GM12892 (cell line): ENCODE measurements at regions not wholly inside any gene's neighbourhood (a gene's known extent, or its start where the extent isn't known, plus 50 kb on each side); places are given as distances from the start of the nearest gene placed in this dataset.

Source experiments
- POLR2AphosphoS5 ChIP-seq: IDR thresholded peaks from 2 replicates; pipeline ENCODE4 v1.6.1; 2011; ENCODE audit warnings: low read depth, low read length, control low read depth
- TAF1 ChIP-seq: IDR thresholded peaks from 2 replicates; pipeline ENCODE4 v1.6.1; 2011; ENCODE audit warnings: low read depth, mild to moderate bottlenecking, control low read depth, low read length, borderline replicate concordance

GRCh38 chr9:105886136-105886535 lies 191.8 kb downstream of the TMEM38B start:
- TF ChIP-seq POLR2AphosphoS5, result no peak
- no peak for TF ChIP-seq TAF1
